Keratinocyte (primary cell): ENCODE measurements at regions not wholly inside any gene's neighbourhood (a gene's known extent, or its start where the extent isn't known, plus 50 kb on each side); places are given as distances from the start of the nearest gene placed in this dataset.

Source experiments
- DNase-seq: peaks from one replicate; pipeline ENCODE4 v3.0.0-alpha.2; 2011; ENCODE audit warnings: low read depth, missing footprints, low spot score
- FAIRE-seq: peaks from 2 replicates; lab custom pipeline; 2011; peaks lifted over from hg19 to GRCh38; lab: Jason Lieb, UNC
- H2AFZ ChIP-seq: 2 replicates; pipeline ENCODE4 v1.6.0; 2012; ENCODE audit warnings: low read length, control low read depth, inconsistent platforms; ENCODE audit not compliant: control insufficient read depth
- H3K27ac ChIP-seq: 2 replicates; pipeline ENCODE4 v1.5.1; 2011; ENCODE audit warnings: low read length; ENCODE audit not compliant: control insufficient read depth, insufficient read depth
- H3K27me3 ChIP-seq: 3 replicates; pipeline ENCODE4 v1.6.0; 2011; ENCODE audit warnings: low read length; ENCODE audit not compliant: control insufficient read depth, insufficient read depth; ENCODE audit errors: extremely low read depth
- H3K36me3 ChIP-seq, 2 experiments: 2 replicates in 1 of 2; 3 replicates in 1 of 2; pipeline ENCODE4 v1.5.1; 2011; ENCODE audit warnings: low read length in 2 of 2, mild to moderate bottlenecking in 1 of 2; ENCODE audit not compliant: control insufficient read depth in 2 of 2, insufficient read depth in 2 of 2; ENCODE audit errors: extremely low read depth in 1 of 2
- H3K4me1 ChIP-seq: 3 replicates; pipeline ENCODE4 v1.5.1; 2011; ENCODE audit warnings: low read length; ENCODE audit not compliant: control insufficient read depth, insufficient read depth; ENCODE audit errors: extremely low read depth
- H3K4me2 ChIP-seq: 3 replicates; pipeline ENCODE4 v1.6.0; 2011; ENCODE audit warnings: low read depth, low read length; ENCODE audit not compliant: control insufficient read depth, insufficient read depth; ENCODE audit errors: extremely low read depth
- H3K4me3 ChIP-seq, 3 experiments: fragments of 200-600 bp in 1 of 3; sonication (generic) in 1 of 3; 2 replicates in 2 of 3; 3 replicates in 1 of 3; pipeline ENCODE4 v1.5.1; 2011 to 2016; ENCODE audit warnings: low read length in 3 of 3, mild to moderate bottlenecking in 3 of 3, control low read depth in 2 of 3, inconsistent platforms in 1 of 3, low read depth in 1 of 3, mixed read lengths in 1 of 3, mixed run types in 1 of 3, moderate library complexity in 1 of 3; ENCODE audit not compliant: control insufficient read depth in 2 of 3, insufficient read depth in 2 of 3; ENCODE audit errors: extremely low read depth in 1 of 3
- H3K79me2 ChIP-seq: 2 replicates; pipeline ENCODE4 v1.6.0; 2012; ENCODE audit warnings: low read length; ENCODE audit not compliant: control insufficient read depth, insufficient read depth
- H3K9ac ChIP-seq: 3 replicates; pipeline ENCODE4 v1.6.0; 2011; ENCODE audit warnings: low read length; ENCODE audit not compliant: control insufficient read depth, insufficient read depth; ENCODE audit errors: extremely low read depth
- H3K9me1 ChIP-seq: 3 replicates; pipeline ENCODE4 v1.6.0; 2011; ENCODE audit warnings: low read length; ENCODE audit not compliant: control insufficient read depth, insufficient read depth; ENCODE audit errors: extremely low read depth
- H3K9me3 ChIP-seq: 2 replicates; pipeline ENCODE4 v1.5.1; 2012; ENCODE audit warnings: low read depth, low read length; ENCODE audit not compliant: control insufficient read depth
- H4K20me1 ChIP-seq: 3 replicates; pipeline ENCODE4 v1.6.0; 2011; ENCODE audit warnings: low read length; ENCODE audit not compliant: control insufficient read depth, insufficient read depth; ENCODE audit errors: extremely low read depth
- EZH2 ChIP-seq: IDR thresholded peaks from one replicate; pipeline ENCODE4 v1.6.1; 2012; ENCODE audit warnings: inconsistent platforms, mild to moderate bottlenecking, low read length, moderate library complexity
- dilution Hi-C: fragments of 300-500 bp; cut with MboI; formaldehyde crosslinking; loops from one replicate; pipeline ENCODE4 v1.7.0; 2020; ENCODE audit warnings: low sequenced_read_pairs; ENCODE audit not compliant: extremely low pct_ligation_motif_present
- TF ChIP-seq, protein P1 (sequence below), 3 experiments: IDR thresholded peaks in 1 of 3; conservative IDR thresholded peaks in 1 of 3; optimal IDR thresholded peaks in 1 of 3; 2 replicates in 2 of 3; 3 replicates in 1 of 3; pipeline versions ENCODE3 to v1.5.1; 2011; ENCODE audit warnings: low read length in 3 of 3, mild to moderate bottlenecking in 3 of 3, moderate library complexity in 2 of 3, control low read depth in 1 of 3, inconsistent platforms in 1 of 3; ENCODE audit not compliant: insufficient read depth in 2 of 3; ENCODE audit errors: extremely low read depth in 1 of 3

GRCh38 chr20:54843431-54843830 is 368.0 kb downstream of the DOK5 start:
- H3K9me1 ChIP-seq = no peaks in the 10 kb centered on the region

GRCh38 chr20:54839224-54839623 is 363.8 kb downstream of the DOK5 start:
- Histone ChIP-seq H3K9me1 (no peaks in the 10 kb centered on the region), H2AFZ (no peak overlapping the region), H3K4me3 (no peak overlapping the region), H3K9me3 (no peaks in the 10 kb centered on the region), H3K4me1 (no peaks in the 10 kb centered on the region), H3K36me3 (no peaks in the 10 kb centered on the region), H4K20me1 (no peaks in the 10 kb centered on the region), H3K9ac (no peak overlapping the region), H3K27ac (no peak overlapping the region), H3K79me2 (no peaks in the 10 kb centered on the region), H3K4me2 (no peak overlapping the region), H3K27me3 (no peaks in the 10 kb centered on the region)
- FAIRE-seq = no peak
- TF ChIP-seq EZH2 = no peak
- TF ChIP-seq, protein P1, sequence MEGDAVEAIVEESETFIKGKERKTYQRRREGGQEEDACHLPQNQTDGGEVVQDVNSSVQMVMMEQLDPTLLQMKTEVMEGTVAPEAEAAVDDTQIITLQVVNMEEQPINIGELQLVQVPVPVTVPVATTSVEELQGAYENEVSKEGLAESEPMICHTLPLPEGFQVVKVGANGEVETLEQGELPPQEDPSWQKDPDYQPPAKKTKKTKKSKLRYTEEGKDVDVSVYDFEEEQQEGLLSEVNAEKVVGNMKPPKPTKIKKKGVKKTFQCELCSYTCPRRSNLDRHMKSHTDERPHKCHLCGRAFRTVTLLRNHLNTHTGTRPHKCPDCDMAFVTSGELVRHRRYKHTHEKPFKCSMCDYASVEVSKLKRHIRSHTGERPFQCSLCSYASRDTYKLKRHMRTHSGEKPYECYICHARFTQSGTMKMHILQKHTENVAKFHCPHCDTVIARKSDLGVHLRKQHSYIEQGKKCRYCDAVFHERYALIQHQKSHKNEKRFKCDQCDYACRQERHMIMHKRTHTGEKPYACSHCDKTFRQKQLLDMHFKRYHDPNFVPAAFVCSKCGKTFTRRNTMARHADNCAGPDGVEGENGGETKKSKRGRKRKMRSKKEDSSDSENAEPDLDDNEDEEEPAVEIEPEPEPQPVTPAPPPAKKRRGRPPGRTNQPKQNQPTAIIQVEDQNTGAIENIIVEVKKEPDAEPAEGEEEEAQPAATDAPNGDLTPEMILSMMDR (optimal IDR thresholded peaks at IDR 0.05 in 1 of 3, IDR thresholded peaks at IDR 0.05 in 1 of 3, conservative IDR thresholded peaks at IDR 0.05 in 1 of 3; ENCODE audit: extremely low read depth in 1 of 3, insufficient read depth in 2 of 3, low read length in 3 of 3) = no peak
- dilution Hi-C loops = no loop called here
- DNase-seq = no peak

More at GRCh38 chr20:54843431-54843830, 368.0 kb downstream of the DOK5 start:
- H3K9me3 ChIP-seq = no peaks in the 10 kb centered on the region
- H3K27me3 ChIP-seq = no peaks in the 10 kb centered on the region
- H3K4me3 ChIP-seq = no peak overlapping the region
- H3K9ac ChIP-seq = no peak overlapping the region
- H3K79me2 ChIP-seq = no peaks in the 10 kb centered on the region
- TF ChIP-seq, protein P1 (optimal IDR thresholded peaks at IDR 0.05 in 1 of 3, IDR thresholded peaks at IDR 0.05 in 1 of 3, conservative IDR thresholded peaks at IDR 0.05 in 1 of 3; ENCODE audit: extremely low read depth in 1 of 3, insufficient read depth in 2 of 3, low read length in 3 of 3) = no peak
- TF ChIP-seq EZH2 = no peak
- dilution Hi-C loops = no loop called here
- no peaks in the 10 kb centered on the region for H3K36me3 ChIP-seq
- H3K4me1 ChIP-seq = no peaks in the 10 kb centered on the region
- no peak overlapping the region for H3K4me2 ChIP-seq
- no peak for FAIRE-seq
- no peak overlapping the region for H3K27ac ChIP-seq
- H2AFZ ChIP-seq = no peak overlapping the region
- no peaks in the 10 kb centered on the region for H4K20me1 ChIP-seq
- DNase-seq = no peak
